ENCODE measurements at regions not wholly inside any gene's neighbourhood (a gene's known extent, or its start where the extent isn't known, plus 50 kb on each side); places are given as distances from the start of the nearest gene placed in this dataset.
"Not testable (repeated sequence)": the region's sequence is repeated elsewhere in the genome, so short reads cannot be mapped to it uniquely, and the experiment has no call there.

DNA sequence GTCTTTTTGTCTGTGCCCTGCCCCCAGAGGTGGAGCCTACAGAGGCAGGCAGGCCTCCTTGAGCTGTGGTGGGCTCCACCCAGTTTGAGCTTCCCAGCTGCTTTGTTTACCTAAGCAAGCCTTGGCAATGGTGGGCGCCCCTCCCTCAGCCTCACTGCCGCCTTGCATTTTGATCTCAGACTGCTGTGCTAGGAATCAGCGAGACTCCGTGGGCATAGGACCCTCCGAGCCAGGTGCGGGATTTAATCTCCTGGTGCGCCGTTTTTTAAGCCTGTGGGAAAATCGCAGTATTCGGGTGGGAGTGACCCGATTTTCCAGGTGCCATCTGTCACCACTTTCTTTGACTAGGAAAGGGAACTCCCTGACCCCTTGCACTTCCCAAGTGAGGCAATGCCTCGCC is 682.7 kb upstream of the ANO3 start:
- H3K27ac Mint-ChIP-seq; intact Hi-C loops (cut with micrococcal nuclease); H3K36me3 Mint-ChIP-seq (ENCODE audit: low read depth); H3K4me1 Mint-ChIP-seq (ENCODE audit: low read depth); H3K27me3 Mint-ChIP-seq; H3K4me3 Mint-ChIP-seq: not testable (repeated sequence)
- H3K9me3 Mint-ChIP-seq: peaks cover 22% of the 10 kb centered on the region

- intact Hi-C loops (cut with micrococcal nuclease): no loop called here
- Mint-ChIP-seq H3K9me3 (peaks cover 22% of the 10 kb centered on the region), H3K27me3 (no peaks in the 10 kb centered on the region), H3K36me3 (ENCODE audit: low read depth) (no peaks in the 10 kb centered on the region), H3K4me1 (ENCODE audit: low read depth) (no peaks in the 10 kb centered on the region), H3K4me3 (no peak overlapping the region), H3K27ac (no peak overlapping the region)
These were observed 681.6 kb upstream of the ANO3 start for GRCh38 chr11:25650319-25650718.

GRCh38 chr11:25655636-25656035 is 676.3 kb upstream of the ANO3 start:
- intact Hi-C loops (cut with micrococcal nuclease): no loop called here
- H3K9me3 Mint-ChIP-seq: no peaks in the 10 kb centered on the region
- H3K27ac Mint-ChIP-seq: no peak overlapping the region
- H3K27me3 Mint-ChIP-seq: no peaks in the 10 kb centered on the region
- no peak overlapping the region for H3K4me3 Mint-ChIP-seq
- no peaks in the 10 kb centered on the region for H3K4me1 Mint-ChIP-seq (ENCODE audit: low read depth)
- H3K36me3 Mint-ChIP-seq (ENCODE audit: low read depth): no peaks in the 10 kb centered on the region

GRCh38 chr11:25658916-25659315 is 673.0 kb upstream of the ANO3 start:
- H3K9me3 Mint-ChIP-seq: no peaks in the 10 kb centered on the region
- intact Hi-C loops (cut with micrococcal nuclease): no loop called here
- H3K4me1 Mint-ChIP-seq (ENCODE audit: low read depth): no peaks in the 10 kb centered on the region
- no peaks in the 10 kb centered on the region for H3K36me3 Mint-ChIP-seq (ENCODE audit: low read depth)
- H3K27me3 Mint-ChIP-seq: no peaks in the 10 kb centered on the region
- H3K4me3 Mint-ChIP-seq: no peak overlapping the region
- H3K27ac Mint-ChIP-seq: no peak overlapping the region

DNA sequence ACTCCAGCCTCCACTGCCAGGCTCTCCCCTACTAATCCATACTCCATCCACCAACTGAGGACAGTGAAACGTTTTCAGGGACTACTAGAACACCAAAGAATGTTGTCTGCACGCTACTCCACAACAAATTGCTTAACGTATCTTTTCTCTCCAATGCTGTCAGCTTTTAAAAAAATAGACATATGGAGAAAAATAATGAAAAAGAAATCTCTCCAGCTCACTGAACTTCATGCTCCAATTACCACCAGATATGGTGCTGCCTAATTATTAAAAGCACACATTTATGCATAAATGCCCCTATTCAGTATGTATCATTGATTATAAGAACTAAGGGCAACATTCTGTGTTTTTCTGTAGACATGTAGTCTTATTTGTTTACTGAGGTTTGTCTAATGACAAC is 672.2 kb upstream of the ANO3 start:
- H3K36me3 Mint-ChIP-seq (ENCODE audit: low read depth): no peaks in the 10 kb centered on the region
- no peaks in the 10 kb centered on the region for H3K9me3 Mint-ChIP-seq
- H3K4me1 Mint-ChIP-seq (ENCODE audit: low read depth): no peaks in the 10 kb centered on the region
- intact Hi-C loops (cut with micrococcal nuclease): no loop called here
- H3K27ac Mint-ChIP-seq: no peak overlapping the region
- no peaks in the 10 kb centered on the region for H3K27me3 Mint-ChIP-seq
- no peak overlapping the region for H3K4me3 Mint-ChIP-seq

- intact Hi-C loops (cut with micrococcal nuclease): no loop called here
- Mint-ChIP-seq H3K27ac (no peak overlapping the region), H3K4me1 (ENCODE audit: low read depth) (no peaks in the 10 kb centered on the region), H3K36me3 (ENCODE audit: low read depth) (no peaks in the 10 kb centered on the region), H3K4me3 (no peak overlapping the region), H3K9me3 (no peaks in the 10 kb centered on the region), H3K27me3 (no peaks in the 10 kb centered on the region)
These were observed 664.1 kb upstream of the ANO3 start for GRCh38 chr11:25667871-25668270.

- intact Hi-C loops (cut with micrococcal nuclease): no loop called here
- Mint-ChIP-seq H3K36me3 (ENCODE audit: low read depth) (no peaks in the 10 kb centered on the region), H3K27me3 (no peaks in the 10 kb centered on the region), H3K27ac (no peak overlapping the region), H3K4me3 (no peak overlapping the region), H3K9me3 (peaks cover 25% of the 10 kb centered on the region), H3K4me1 (ENCODE audit: low read depth) (no peaks in the 10 kb centered on the region)
These were observed 640.0 kb upstream of the ANO3 start for GRCh38 chr11:25691959-25692358.

GRCh38 chr11:25702417-25702816 is 629.5 kb upstream of the ANO3 start:
- no peaks in the 10 kb centered on the region for H3K4me1 Mint-ChIP-seq (ENCODE audit: low read depth)
- intact Hi-C loops (cut with micrococcal nuclease): no loop called here
- H3K4me3 Mint-ChIP-seq: no peak overlapping the region
- H3K9me3 Mint-ChIP-seq: peaks cover 8% of the 10 kb centered on the region
- no peak overlapping the region for H3K27ac Mint-ChIP-seq
- no peaks in the 10 kb centered on the region for H3K36me3 Mint-ChIP-seq (ENCODE audit: low read depth)
- H3K27me3 Mint-ChIP-seq: no peaks in the 10 kb centered on the region

DNA sequence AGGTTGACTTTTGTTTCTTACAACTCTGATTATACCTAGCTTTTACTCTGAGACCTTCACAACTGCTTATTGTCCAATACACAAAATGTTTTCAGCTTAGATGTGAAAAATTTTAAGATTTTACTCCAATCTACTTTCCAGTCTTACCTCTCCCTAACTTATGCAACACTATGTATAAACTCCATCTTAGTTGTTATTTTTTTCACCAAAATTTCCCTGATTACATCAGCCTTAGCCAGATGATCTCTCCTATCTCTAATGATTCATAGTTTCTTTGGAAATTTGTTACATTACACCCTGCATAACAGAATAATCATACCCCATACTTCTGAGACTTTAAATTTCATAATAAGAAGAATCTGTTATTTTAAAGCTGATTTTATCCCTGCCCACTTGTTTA is 621.0 kb upstream of the ANO3 start:
- no peaks in the 10 kb centered on the region for H3K27me3 Mint-ChIP-seq
- H3K4me1 Mint-ChIP-seq (ENCODE audit: low read depth): no peaks in the 10 kb centered on the region

GRCh38 chr11:25727944-25728343 is 604.0 kb upstream of the ANO3 start:
- H3K27ac Mint-ChIP-seq: no peak overlapping the region
- H3K27me3 Mint-ChIP-seq: no peaks in the 10 kb centered on the region
- H3K36me3 Mint-ChIP-seq (ENCODE audit: low read depth): no peaks in the 10 kb centered on the region
- no peak overlapping the region for H3K4me3 Mint-ChIP-seq
- peaks cover 47% of the 10 kb centered on the region for H3K9me3 Mint-ChIP-seq
- intact Hi-C loops (cut with micrococcal nuclease): no loop called here
- no peaks in the 10 kb centered on the region for H3K4me1 Mint-ChIP-seq (ENCODE audit: low read depth)

More for the DNA sequence above, 621.0 kb upstream of the ANO3 start:
- Mint-ChIP-seq H3K36me3 (ENCODE audit: low read depth) (no peaks in the 10 kb centered on the region), H3K4me3 (no peak overlapping the region), H3K27ac (no peak overlapping the region), H3K9me3 (peaks cover 6% of the 10 kb centered on the region)
- intact Hi-C loops (cut with micrococcal nuclease): no loop called here

- H3K9me3 Mint-ChIP-seq: peaks cover 30% of the 10 kb centered on the region
- H3K27ac Mint-ChIP-seq: no peak overlapping the region
- intact Hi-C loops (cut with micrococcal nuclease): loop anchor here (10.0 kb wide), 1 partner anchor 65 kb away; no protein-coding TSS in a partner anchor
- H3K27me3 Mint-ChIP-seq: no peaks in the 10 kb centered on the region
- no peaks in the 10 kb centered on the region for H3K36me3 Mint-ChIP-seq (ENCODE audit: low read depth)
- H3K4me3 Mint-ChIP-seq: no peak overlapping the region
- no peaks in the 10 kb centered on the region for H3K4me1 Mint-ChIP-seq (ENCODE audit: low read depth)
These were observed 601.7 kb upstream of the ANO3 start for GRCh38 chr11:25730230-25730629.

DNA sequence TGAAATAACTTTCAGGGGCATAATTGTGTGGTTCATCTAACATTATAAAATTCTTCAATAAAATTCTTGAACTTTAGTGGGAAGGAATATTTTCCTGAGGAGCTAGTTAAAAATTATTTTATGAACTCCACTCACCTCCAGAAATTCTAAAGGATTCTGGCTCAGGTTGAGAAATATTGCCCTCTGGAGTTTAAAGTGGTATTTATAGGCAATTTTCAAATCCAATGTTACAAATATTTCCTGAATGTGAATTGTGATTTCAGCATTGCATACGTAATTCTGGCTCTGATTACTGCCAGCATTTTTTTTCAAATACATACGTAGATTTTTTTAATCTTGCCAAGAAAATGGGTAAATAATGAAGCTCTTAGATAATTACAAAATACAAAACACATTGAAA is 598.2 kb upstream of the ANO3 start:
- H3K4me1 Mint-ChIP-seq (ENCODE audit: low read depth): no peaks in the 10 kb centered on the region
- no peaks in the 10 kb centered on the region for H3K36me3 Mint-ChIP-seq (ENCODE audit: low read depth)
- intact Hi-C loops (cut with micrococcal nuclease): loop anchor here (10.0 kb wide), 1 partner anchor 61 kb away; no protein-coding TSS in a partner anchor
- no peaks in the 10 kb centered on the region for H3K27me3 Mint-ChIP-seq
- no peak overlapping the region for H3K4me3 Mint-ChIP-seq
- peaks cover 4% of the 10 kb centered on the region for H3K9me3 Mint-ChIP-seq
- H3K27ac Mint-ChIP-seq: no peak overlapping the region

- no peaks in the 10 kb centered on the region for H3K36me3 Mint-ChIP-seq (ENCODE audit: low read depth)
- H3K27ac Mint-ChIP-seq: no peak overlapping the region
- intact Hi-C loops (cut with micrococcal nuclease): loop anchor here (10.0 kb wide), 1 partner anchor 60 kb away; no protein-coding TSS in a partner anchor
- no peaks in the 10 kb centered on the region for H3K9me3 Mint-ChIP-seq
- no peaks in the 10 kb centered on the region for H3K4me1 Mint-ChIP-seq (ENCODE audit: low read depth)
- H3K4me3 Mint-ChIP-seq: no peak overlapping the region
- no peaks in the 10 kb centered on the region for H3K27me3 Mint-ChIP-seq
These were observed 597.2 kb upstream of the ANO3 start for GRCh38 chr11:25734591-25735211.

DNA sequence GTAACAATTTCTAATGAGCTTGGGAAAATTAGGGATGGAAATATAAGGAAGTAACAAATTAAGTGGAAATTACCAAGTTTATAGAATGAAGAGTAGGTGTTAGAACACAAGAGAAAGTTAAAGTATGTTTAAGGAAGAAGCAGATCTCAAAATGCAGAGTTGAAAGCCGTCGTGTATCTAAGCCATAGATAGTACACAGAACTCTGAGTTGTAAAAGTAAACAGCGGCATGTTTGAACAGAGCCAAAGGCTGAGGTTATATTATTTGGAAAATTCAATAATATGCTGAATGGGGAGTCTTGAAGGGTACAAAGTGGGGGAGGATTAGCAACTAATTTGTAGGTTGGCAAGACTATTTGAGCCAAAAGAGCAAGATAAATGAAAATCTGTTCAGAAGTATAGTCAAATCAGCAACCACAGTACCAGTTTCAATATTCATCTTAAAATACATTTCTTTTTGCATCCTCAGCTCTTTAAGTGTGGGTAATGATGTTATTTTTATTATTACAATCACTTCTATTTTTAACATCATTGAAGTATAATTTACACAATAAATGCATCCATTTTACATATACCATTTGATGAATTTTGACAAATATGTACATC is 594.8 kb upstream of the ANO3 start:
- Mint-ChIP-seq H3K27me3 (no peaks in the 10 kb centered on the region), H3K4me1 (ENCODE audit: low read depth) (no peaks in the 10 kb centered on the region), H3K36me3 (ENCODE audit: low read depth) (no peaks in the 10 kb centered on the region), H3K27ac (no peak overlapping the region), H3K9me3 (no peaks in the 10 kb centered on the region), H3K4me3 (no peak overlapping the region)
- intact Hi-C loops (cut with micrococcal nuclease): loop anchor here (10.0 kb wide), 1 partner anchor 58 kb away; no protein-coding TSS in a partner anchor

DNA sequence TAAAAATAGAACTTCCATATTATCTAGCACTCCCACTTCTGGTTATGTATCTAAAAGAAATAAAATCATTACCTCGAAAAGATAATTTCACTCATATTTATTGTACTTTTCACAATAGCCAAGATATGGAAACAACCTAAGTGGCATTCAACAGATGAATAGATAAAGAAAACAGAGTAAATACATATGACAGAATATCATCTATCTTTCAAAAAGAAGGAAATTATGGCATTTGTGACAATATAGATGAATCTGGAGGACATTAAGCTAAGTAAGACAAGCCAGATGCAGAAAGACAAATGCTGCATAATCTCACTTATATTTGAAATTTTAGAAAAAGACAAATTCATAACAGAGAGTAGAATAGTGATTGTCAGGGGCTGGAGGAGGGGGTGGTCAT is 590.0 kb upstream of the ANO3 start:
- Mint-ChIP-seq H3K4me1 (ENCODE audit: low read depth) (no peaks in the 10 kb centered on the region), H3K4me3 (no peak overlapping the region), H3K36me3 (ENCODE audit: low read depth) (no peaks in the 10 kb centered on the region), H3K27ac (no peak overlapping the region), H3K9me3 (no peaks in the 10 kb centered on the region), H3K27me3 (no peaks in the 10 kb centered on the region)
- intact Hi-C loops (cut with micrococcal nuclease): no loop called here
